GM04504 (cell line): ENCODE measurements at regions not wholly inside any gene's neighbourhood (a gene's known extent, or its start where the extent isn't known, plus 50 kb on each side); places are given as distances from the start of the nearest gene placed in this dataset.

ENCODE experiments used
- DNase-seq: peaks from one replicate; pipeline ENCODE4 v3.0.0-alpha.2; 2012; ENCODE audit warnings: low read depth

- DNase-seq, result no peak
These were observed 170.0 kb downstream of the ENGASE start for GRCh38 chr17:79244665-79245064.

GRCh38 chr17:79243996-79244395 is 169.4 kb downstream of the ENGASE start:
- no peak for DNase-seq

- no peak for DNase-seq
These were observed 169.0 kb downstream of the ENGASE start for GRCh38 chr17:79243603-79243990.

GRCh38 chr17:79242873-79243602 is 168.4 kb downstream of the ENGASE start:
- DNase-seq, result no peak

GRCh38 chr17:79242393-79242792 is 167.8 kb downstream of the ENGASE start:
- no peak for DNase-seq

GRCh38 chr17:79241616-79242015 is 167.0 kb downstream of the ENGASE start:
- no peak for DNase-seq

- no peak for DNase-seq
These were observed 164.6 kb downstream of the ENGASE start for GRCh38 chr17:79239205-79239604.

- DNase-seq, result no peak
These were observed 162.9 kb downstream of the ENGASE start for GRCh38 chr17:79237448-79238053.

- no peak for DNase-seq
These were observed 161.2 kb downstream of the ENGASE start for GRCh38 chr17:79235808-79236207.

GRCh38 chr17:79233916-79234551 is 159.4 kb downstream of the ENGASE start:
- no peak for DNase-seq

GRCh38 chr17:79232957-79233356 is 158.3 kb downstream of the ENGASE start:
- no peak for DNase-seq

GRCh38 chr17:79231766-79232287 is 157.2 kb downstream of the ENGASE start:
- no peak for DNase-seq

GRCh38 chr17:79230576-79230975 is 156.0 kb downstream of the ENGASE start:
- no peak for DNase-seq

- DNase-seq, result no peak
These were observed 151.4 kb downstream of the ENGASE start for GRCh38 chr17:79226037-79226436.

GRCh38 chr17:79224903-79225302 is 150.3 kb downstream of the ENGASE start:
- no peak for DNase-seq

- no peak for DNase-seq
These were observed 149.9 kb downstream of the ENGASE start for GRCh38 chr17:79224476-79224875.

- DNase-seq, result no peak
These were observed 149.3 kb downstream of the ENGASE start for GRCh38 chr17:79223953-79224352.

- no peak for DNase-seq
These were observed 148.8 kb downstream of the ENGASE start for GRCh38 chr17:79223471-79223870.

- no peak for DNase-seq
These were observed 147.0 kb downstream of the ENGASE start for GRCh38 chr17:79221597-79221996.

GRCh38 chr17:79220713-79221291 is 146.2 kb downstream of the ENGASE start:
- no peak for DNase-seq

GRCh38 chr17:79220201-79220712 is 145.6 kb downstream of the ENGASE start:
- no peak for DNase-seq

GRCh38 chr17:79219208-79219935 is 144.7 kb downstream of the ENGASE start:
- no peak for DNase-seq
